ENCODE measurements at regions not wholly inside any gene's neighbourhood (a gene's known extent, or its start where the extent isn't known, plus 50 kb on each side); places are given as distances from the start of the nearest gene placed in this dataset.

- DNase-seq (ENCODE audit: low read depth in 2 of 2) = no peak
Measured at GRCh38 chr10:30793093-30793492, 163.5 kb upstream of the LYZL2 start.

- DNase-seq (ENCODE audit: low read depth in 2 of 2) = no peak
Measured at GRCh38 chr10:30792025-30792424, 162.5 kb upstream of the LYZL2 start.

- no peak for DNase-seq (ENCODE audit: low read depth in 2 of 2)
Measured at GRCh38 chr10:30791197-30791611, 161.7 kb upstream of the LYZL2 start.

- no peak for DNase-seq (ENCODE audit: low read depth in 2 of 2)
Measured at GRCh38 chr10:30789806-30790205, 160.3 kb upstream of the LYZL2 start.

- no peak for DNase-seq (ENCODE audit: low read depth in 2 of 2)
Measured at GRCh38 chr10:30788307-30788706, 158.8 kb upstream of the LYZL2 start.

GRCh38 chr10:30786906-30787305, 157.4 kb upstream of the LYZL2 start:
- DNase-seq (ENCODE audit: low read depth in 2 of 2) = no peak

- DNase-seq (ENCODE audit: low read depth in 2 of 2) = peak in 1 of 2 donors; percentile 5
Measured at GRCh38 chr10:30786131-30786530, 156.6 kb upstream of the LYZL2 start.

- peak in 1 of 2 donors; percentile 8 for DNase-seq (ENCODE audit: low read depth in 2 of 2)
Measured at GRCh38 chr10:30784897-30785605, 155.5 kb upstream of the LYZL2 start.

- no peak for DNase-seq (ENCODE audit: low read depth in 2 of 2)
Measured at GRCh38 chr10:30784524-30784896, 155.0 kb upstream of the LYZL2 start.

GRCh38 chr10:30783939-30784501, 154.5 kb upstream of the LYZL2 start:
- DNase-seq (ENCODE audit: low read depth in 2 of 2) = peak; percentile 70 to 73

GRCh38 chr10:30782537-30783461, 153.2 kb upstream of the LYZL2 start:
- no peak for DNase-seq (ENCODE audit: low read depth in 2 of 2)

- no peak for DNase-seq (ENCODE audit: low read depth in 2 of 2)
Measured at GRCh38 chr10:30782157-30782536, 152.6 kb upstream of the LYZL2 start.

GRCh38 chr10:30781670-30782121, 152.1 kb upstream of the LYZL2 start:
- DNase-seq (ENCODE audit: low read depth in 2 of 2) = no peak

- no peak for DNase-seq (ENCODE audit: low read depth in 2 of 2)
Measured at GRCh38 chr10:30778769-30779168, 149.2 kb upstream of the LYZL2 start.

- no peak for DNase-seq (ENCODE audit: low read depth in 2 of 2)
Measured at GRCh38 chr10:30775779-30776591, 146.4 kb upstream of the LYZL2 start.

- no peak for DNase-seq (ENCODE audit: low read depth in 2 of 2)
Measured at GRCh38 chr10:30774261-30774660, 144.7 kb upstream of the LYZL2 start.

- DNase-seq (ENCODE audit: low read depth in 2 of 2) = no peak
Measured at GRCh38 chr10:30773501-30773900, 143.9 kb upstream of the LYZL2 start.

- no peak for DNase-seq (ENCODE audit: low read depth in 2 of 2)
Measured at GRCh38 chr10:30770816-30771215, 141.3 kb upstream of the LYZL2 start.

- no peak for DNase-seq (ENCODE audit: low read depth in 2 of 2)
Measured at GRCh38 chr10:30770229-30770628, 140.7 kb upstream of the LYZL2 start.

GRCh38 chr10:30769361-30769760, 139.8 kb upstream of the LYZL2 start:
- no peak for DNase-seq (ENCODE audit: low read depth in 2 of 2)

GRCh38 chr10:30765616-30766015, 136.1 kb upstream of the LYZL2 start:
- no peak for DNase-seq (ENCODE audit: low read depth in 2 of 2)

All from stimulated activated CD8-positive, alpha-beta memory T cell treated with anti-CD3 and anti-CD28 coated beads, Interleukin-15, amount 100 ng/mL, for 48 hours (primary cell).